WTC11 (cell line): ENCODE measurements at regions not wholly inside any gene's neighbourhood (a gene's known extent, or its start where the extent isn't known, plus 50 kb on each side); places are given as distances from the start of the nearest gene placed in this dataset.

Source experiments
- ATAC-seq: fragments of 200-7000 bp; cut with Tn5 transposase; 2 replicates; pipeline ENCODE4 v1.10.0; 2021; ENCODE audit warnings: mild to moderate bottlenecking, moderate library complexity
- CTCF ChIA-PET: fragments of 300-600 bp; sonication (Branson Sonifier 250); formaldehyde crosslinking; loops from one replicate; lab custom pipeline; 2021; ENCODE audit warnings: antibody characterized with exemption; lab: Charles Lee
- POLR2A ChIA-PET: fragments of 350-600 bp; sonication (Branson Sonifier 250); formaldehyde crosslinking; loops from one replicate; lab custom pipeline; 2021; ENCODE audit warnings: antibody characterized with exemption; lab: Charles Lee
- DNase-seq: peaks from one replicate; pipeline ENCODE4 v3.0.0; 2021; ENCODE audit warnings: low spot score
- H3K27ac Mint-ChIP-seq: 2 replicates; pipeline ENCODE4 v1.8.0; 2021; ENCODE audit warnings: mixed read lengths
- H3K27me3 Mint-ChIP-seq: 2 replicates; pipeline ENCODE4 v1.8.0; 2021; ENCODE audit warnings: low read depth, mild to moderate bottlenecking, moderate library complexity, mixed read lengths
- H3K36me3 Mint-ChIP-seq: 2 replicates; pipeline ENCODE4 v1.8.0; 2021; ENCODE audit warnings: mixed read lengths
- H3K4me1 Mint-ChIP-seq: 2 replicates; pipeline ENCODE4 v1.8.0; 2022; ENCODE audit warnings: mixed read lengths
- H3K4me3 Mint-ChIP-seq: 2 replicates; pipeline ENCODE4 v1.8.0; 2021; ENCODE audit warnings: mild to moderate bottlenecking, moderate library complexity, mixed read lengths
- H3K9me3 Mint-ChIP-seq: 2 replicates; pipeline ENCODE4 v1.8.0; 2021; ENCODE audit warnings: mixed read lengths
- ATF1 ChIP-seq: sonication (generic); formaldehyde crosslinking; IDR thresholded peaks from 2 replicates; pipeline ENCODE4 v1.8.1; 2023; ENCODE audit warnings: mild to moderate bottlenecking, moderate library complexity, missing genetic modification reagents
- CREM ChIP-seq: sonication (generic); formaldehyde crosslinking; IDR thresholded peaks from 2 replicates; pipeline ENCODE4 v1.8.1; 2022; ENCODE audit warnings: mild to moderate bottlenecking, missing genetic modification reagents, moderate library complexity
- ERG ChIP-seq: fragments of 250-450 bp; sonication (Bioruptor Pico); IDR thresholded peaks from 2 replicates; pipeline ENCODE4 v1.8.0; 2021; ENCODE audit warnings: mild to moderate bottlenecking
- ETV6 ChIP-seq: sonication (generic); formaldehyde crosslinking; IDR thresholded peaks from 2 replicates; pipeline ENCODE4 v1.8.1; 2022; ENCODE audit warnings: mild to moderate bottlenecking, missing genetic modification reagents
- FOXP1 ChIP-seq: sonication (generic); formaldehyde crosslinking; IDR thresholded peaks from 2 replicates; pipeline ENCODE4 v1.8.0; 2022; ENCODE audit warnings: missing genetic modification reagents, mild to moderate bottlenecking, moderate library complexity, borderline replicate concordance
- GTF2I ChIP-seq: fragments of 250-450 bp; sonication (Bioruptor Pico); conservative IDR thresholded peaks from 2 replicates; pipeline ENCODE4 v1.4.0; 2021; ENCODE audit warnings: mild to moderate bottlenecking
- HMGA2 ChIP-seq: fragments of 250-450 bp; sonication (Bioruptor Pico); IDR thresholded peaks from 2 replicates; pipeline ENCODE4 v1.4.0; 2021; ENCODE audit warnings: mild to moderate bottlenecking, moderate library complexity
- KAT7 ChIP-seq: sonication (generic); formaldehyde crosslinking; IDR thresholded peaks from 2 replicates; pipeline ENCODE4 v1.8.1; 2023; ENCODE audit warnings: missing genetic modification reagents, mild to moderate bottlenecking, borderline replicate concordance
- MXD4 ChIP-seq: fragments of 250-450 bp; sonication (Bioruptor Pico); IDR thresholded peaks from 2 replicates; pipeline ENCODE4 v1.8.0; 2021; ENCODE audit warnings: mild to moderate bottlenecking, moderate library complexity, borderline replicate concordance
- NFATC4 ChIP-seq: fragments of 250-450 bp; sonication (Bioruptor Pico); IDR thresholded peaks from 2 replicates; pipeline ENCODE4 v1.9.0; 2021; ENCODE audit warnings: mild to moderate bottlenecking
- NFE2L1 ChIP-seq: sonication (generic); formaldehyde crosslinking; IDR thresholded peaks from 2 replicates; pipeline ENCODE4 v1.8.1; 2023; ENCODE audit warnings: missing genetic modification reagents
- NFYB ChIP-seq: sonication (generic); formaldehyde crosslinking; conservative IDR thresholded peaks from 2 replicates; pipeline ENCODE4 v1.8.0; 2022; ENCODE audit warnings: low read depth, missing genetic modification reagents
- NR3C1 ChIP-seq: sonication (generic); formaldehyde crosslinking; conservative IDR thresholded peaks from 2 replicates; pipeline ENCODE4 v1.8.1; 2023; ENCODE audit warnings: low read depth, mild to moderate bottlenecking, missing genetic modification reagents
- SMAD3 ChIP-seq: sonication (generic); formaldehyde crosslinking; IDR thresholded peaks from 2 replicates; pipeline ENCODE4 v1.8.0; 2022; ENCODE audit warnings: missing genetic modification reagents, mild to moderate bottlenecking, borderline replicate concordance
- SP1 ChIP-seq: sonication (generic); formaldehyde crosslinking; conservative IDR thresholded peaks from 2 replicates; pipeline ENCODE4 v1.8.1; 2022; ENCODE audit warnings: missing genetic modification reagents
- ZBTB43 ChIP-seq: sonication (generic); formaldehyde crosslinking; IDR thresholded peaks from 2 replicates; pipeline ENCODE4 v1.8.1; 2023; ENCODE audit warnings: mild to moderate bottlenecking, missing genetic modification reagents
- ZNF263 ChIP-seq: sonication (generic); formaldehyde crosslinking; IDR thresholded peaks from 2 replicates; pipeline ENCODE4 v1.8.1; 2022; ENCODE audit warnings: low read depth, mild to moderate bottlenecking, moderate library complexity, missing genetic modification reagents
- ZNF281 ChIP-seq: sonication (generic); formaldehyde crosslinking; IDR thresholded peaks from 2 replicates; pipeline ENCODE4 v1.8.0; 2023; ENCODE audit warnings: mild to moderate bottlenecking, missing genetic modification reagents
- ZNF416 ChIP-seq: fragments of 250-450 bp; sonication (Bioruptor Pico); IDR thresholded peaks from 2 replicates; pipeline ENCODE4 v1.9.0; 2021; ENCODE audit warnings: mild to moderate bottlenecking, inconsistent platforms
- ZNF423 ChIP-seq: fragments of 250-450 bp; sonication (Bioruptor Pico); IDR thresholded peaks from 2 replicates; pipeline ENCODE4 v2.1.2; 2022; ENCODE audit warnings: mild to moderate bottlenecking, moderate library complexity
- TF ChIP-seq, protein P1 (sequence below): sonication (generic); formaldehyde crosslinking; IDR thresholded peaks from 2 replicates; pipeline ENCODE4 v1.8.0; 2022; ENCODE audit warnings: mild to moderate bottlenecking, missing genetic modification reagents
- TF ChIP-seq, protein P2 (sequence below): fragments of 200-600 bp; IDR thresholded peaks from 2 replicates; pipeline ENCODE4 v1.8.0; 2022; ENCODE audit warnings: antibody characterized with exemption
- TF ChIP-seq, protein P3 (sequence below): sonication (generic); formaldehyde crosslinking; IDR thresholded peaks from 2 replicates; pipeline ENCODE4 v1.8.0; 2023; ENCODE audit warnings: missing genetic modification reagents
- TF ChIP-seq, protein P4 (sequence below): sonication (generic); formaldehyde crosslinking; IDR thresholded peaks from 2 replicates; pipeline ENCODE4 v1.8.1; 2022; ENCODE audit warnings: mild to moderate bottlenecking, moderate library complexity, missing genetic modification reagents

DNA sequence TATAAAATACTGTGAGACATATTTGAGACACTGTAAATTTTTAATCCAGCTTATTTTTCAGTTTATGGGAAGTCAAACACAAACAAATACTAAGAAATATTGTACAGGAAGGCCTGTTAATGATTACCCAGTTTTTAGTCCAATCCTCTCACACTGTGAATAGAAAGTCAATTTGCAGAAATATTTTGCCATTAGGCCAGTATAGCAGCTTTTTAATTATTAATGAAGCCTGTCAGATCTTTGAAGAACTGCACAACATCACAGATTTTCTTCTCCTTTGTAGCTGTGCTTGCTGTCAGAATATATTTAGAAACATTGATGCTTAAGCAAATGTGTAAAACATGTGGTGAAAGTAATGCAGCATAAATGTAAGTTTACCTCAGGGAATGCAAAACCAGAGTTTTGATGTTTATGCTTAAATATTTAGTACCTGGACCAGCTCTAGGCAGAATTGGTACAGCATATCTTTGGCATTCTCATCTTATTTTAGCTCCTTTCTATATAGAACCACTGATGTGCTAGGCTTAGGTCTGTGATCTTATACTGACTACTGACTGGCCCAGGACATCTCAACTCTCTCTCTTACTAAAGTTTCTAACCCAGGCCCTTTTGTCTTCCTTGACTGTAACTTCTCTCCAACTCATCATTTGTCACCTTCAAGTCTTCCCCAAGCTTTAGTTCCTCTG lies 230.8 kb upstream of the NAV3 start:
- ATAC-seq = no peak
- H3K27ac Mint-ChIP-seq = no peak overlapping the region
- CTCF ChIA-PET = interaction anchor here (1.0 kb wide), 1 partner anchor 15 kb away, joined by 3 read pairs; no protein-coding TSS in a partner anchor

GRCh38 chr12:77594366-77594765 lies 236.3 kb upstream of the NAV3 start:
- TF ChIP-seq, protein P1, sequence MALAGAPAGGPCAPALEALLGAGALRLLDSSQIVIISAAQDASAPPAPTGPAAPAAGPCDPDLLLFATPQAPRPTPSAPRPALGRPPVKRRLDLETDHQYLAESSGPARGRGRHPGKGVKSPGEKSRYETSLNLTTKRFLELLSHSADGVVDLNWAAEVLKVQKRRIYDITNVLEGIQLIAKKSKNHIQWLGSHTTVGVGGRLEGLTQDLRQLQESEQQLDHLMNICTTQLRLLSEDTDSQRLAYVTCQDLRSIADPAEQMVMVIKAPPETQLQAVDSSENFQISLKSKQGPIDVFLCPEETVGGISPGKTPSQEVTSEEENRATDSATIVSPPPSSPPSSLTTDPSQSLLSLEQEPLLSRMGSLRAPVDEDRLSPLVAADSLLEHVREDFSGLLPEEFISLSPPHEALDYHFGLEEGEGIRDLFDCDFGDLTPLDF (CRISPR knock-in tag) = no peak
- TF ChIP-seq, protein P2, sequence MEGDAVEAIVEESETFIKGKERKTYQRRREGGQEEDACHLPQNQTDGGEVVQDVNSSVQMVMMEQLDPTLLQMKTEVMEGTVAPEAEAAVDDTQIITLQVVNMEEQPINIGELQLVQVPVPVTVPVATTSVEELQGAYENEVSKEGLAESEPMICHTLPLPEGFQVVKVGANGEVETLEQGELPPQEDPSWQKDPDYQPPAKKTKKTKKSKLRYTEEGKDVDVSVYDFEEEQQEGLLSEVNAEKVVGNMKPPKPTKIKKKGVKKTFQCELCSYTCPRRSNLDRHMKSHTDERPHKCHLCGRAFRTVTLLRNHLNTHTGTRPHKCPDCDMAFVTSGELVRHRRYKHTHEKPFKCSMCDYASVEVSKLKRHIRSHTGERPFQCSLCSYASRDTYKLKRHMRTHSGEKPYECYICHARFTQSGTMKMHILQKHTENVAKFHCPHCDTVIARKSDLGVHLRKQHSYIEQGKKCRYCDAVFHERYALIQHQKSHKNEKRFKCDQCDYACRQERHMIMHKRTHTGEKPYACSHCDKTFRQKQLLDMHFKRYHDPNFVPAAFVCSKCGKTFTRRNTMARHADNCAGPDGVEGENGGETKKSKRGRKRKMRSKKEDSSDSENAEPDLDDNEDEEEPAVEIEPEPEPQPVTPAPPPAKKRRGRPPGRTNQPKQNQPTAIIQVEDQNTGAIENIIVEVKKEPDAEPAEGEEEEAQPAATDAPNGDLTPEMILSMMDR = no peak
- TF ChIP-seq, protein P3, sequence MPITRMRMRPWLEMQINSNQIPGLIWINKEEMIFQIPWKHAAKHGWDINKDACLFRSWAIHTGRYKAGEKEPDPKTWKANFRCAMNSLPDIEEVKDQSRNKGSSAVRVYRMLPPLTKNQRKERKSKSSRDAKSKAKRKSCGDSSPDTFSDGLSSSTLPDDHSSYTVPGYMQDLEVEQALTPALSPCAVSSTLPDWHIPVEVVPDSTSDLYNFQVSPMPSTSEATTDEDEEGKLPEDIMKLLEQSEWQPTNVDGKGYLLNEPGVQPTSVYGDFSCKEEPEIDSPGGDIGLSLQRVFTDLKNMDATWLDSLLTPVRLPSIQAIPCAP = no peak
- TF ChIP-seq ZNF423 (CRISPR knock-in tag) = no peak
- no peak for TF ChIP-seq ATF1 (CRISPR knock-in tag)
- TF ChIP-seq ZNF416 (CRISPR knock-in tag) = no peak
- TF ChIP-seq GTF2I (CRISPR knock-in tag) = no peak
- no peak for TF ChIP-seq NFYB (CRISPR knock-in tag)
- TF ChIP-seq MXD4 (CRISPR knock-in tag) = no peak
- TF ChIP-seq NFE2L1 (CRISPR knock-in tag) = no peak
- no peak for TF ChIP-seq ERG (CRISPR knock-in tag)
- no peak for TF ChIP-seq NFATC4 (CRISPR knock-in tag)
- no peak for TF ChIP-seq ZNF263 (CRISPR knock-in tag)
- TF ChIP-seq NR3C1 = no peak
- ChIA-PET CTCF (no interaction called here), POLR2A (no interaction called here)
- no peak overlapping the region for H3K4me3 Mint-ChIP-seq
- no peak for ATAC-seq
- no peaks in the 10 kb centered on the region for H3K27me3 Mint-ChIP-seq
- H3K36me3 Mint-ChIP-seq = no peaks in the 10 kb centered on the region
- DNase-seq = no peak
- H3K4me1 Mint-ChIP-seq = no peaks in the 10 kb centered on the region
- H3K9me3 Mint-ChIP-seq = no peaks in the 10 kb centered on the region
- H3K27ac Mint-ChIP-seq = no peak overlapping the region

More for the DNA sequence above, 230.8 kb upstream of the NAV3 start:
- DNase-seq = no peak
- H3K4me3 Mint-ChIP-seq = no peak overlapping the region
- TF ChIP-seq, protein P4, sequence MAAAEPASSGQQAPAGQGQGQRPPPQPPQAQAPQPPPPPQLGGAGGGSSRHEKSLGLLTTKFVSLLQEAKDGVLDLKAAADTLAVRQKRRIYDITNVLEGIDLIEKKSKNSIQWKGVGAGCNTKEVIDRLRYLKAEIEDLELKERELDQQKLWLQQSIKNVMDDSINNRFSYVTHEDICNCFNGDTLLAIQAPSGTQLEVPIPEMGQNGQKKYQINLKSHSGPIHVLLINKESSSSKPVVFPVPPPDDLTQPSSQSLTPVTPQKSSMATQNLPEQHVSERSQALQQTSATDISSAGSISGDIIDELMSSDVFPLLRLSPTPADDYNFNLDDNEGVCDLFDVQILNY = no peak
- TF ChIP-seq SMAD3 (CRISPR knock-in tag) (no peak), KAT7 (CRISPR knock-in tag) (no peak), MXD4 (CRISPR knock-in tag) (no peak), ZBTB43 (CRISPR knock-in tag) (no peak), CREM (CRISPR knock-in tag) (no peak), HMGA2 (CRISPR knock-in tag) (no peak), NFYB (CRISPR knock-in tag) (no peak), ZNF281 (no peak), SP1 (CRISPR knock-in tag) (no peak), FOXP1 (CRISPR knock-in tag) (no peak), ETV6 (CRISPR knock-in tag) (no peak)
- no peaks in the 10 kb centered on the region for H3K36me3 Mint-ChIP-seq
- no peaks in the 10 kb centered on the region for H3K4me1 Mint-ChIP-seq
- H3K9me3 Mint-ChIP-seq = no peaks in the 10 kb centered on the region
- POLR2A ChIA-PET = no interaction called here
- no peaks in the 10 kb centered on the region for H3K27me3 Mint-ChIP-seq
